GM12891 (cell line): ENCODE measurements at regions not wholly inside any gene's neighbourhood (a gene's known extent, or its start where the extent isn't known, plus 50 kb on each side); places are given as distances from the start of the nearest gene placed in this dataset.

ENCODE experiments used
- DNase-seq: peaks from one replicate; pipeline ENCODE4 v3.0.0; 2011; ENCODE audit warnings: low spot score; ENCODE audit not compliant: insufficient read length
- FAIRE-seq: peaks from 2 replicates; lab custom pipeline; 2011; peaks lifted over from hg19 to GRCh38; lab: Jason Lieb, UNC
- PAX5 ChIP-seq: IDR thresholded peaks from 2 replicates; pipeline ENCODE4 v1.6.1; 2011; ENCODE audit warnings: low read length, moderate library complexity, mild to moderate bottlenecking; ENCODE audit not compliant: insufficient read depth, severe bottlenecking
- POLR2A ChIP-seq: IDR thresholded peaks from 2 replicates; pipeline ENCODE4 v1.6.1; 2011; ENCODE audit warnings: low read depth, low read length, control low read depth
- POLR2AphosphoS5 ChIP-seq: IDR thresholded peaks from 2 replicates; pipeline ENCODE4 v1.6.1; 2011; ENCODE audit warnings: low read depth, low read length, control low read depth
- POU2F2 ChIP-seq: IDR thresholded peaks from 2 replicates; pipeline ENCODE4 v1.6.1; 2011; ENCODE audit warnings: low read depth, mild to moderate bottlenecking, control low read depth, low read length, moderate library complexity
- SPI1 ChIP-seq: IDR thresholded peaks from 2 replicates; pipeline ENCODE4 v1.6.1; 2011; ENCODE audit warnings: low read depth, low read length, control low read depth
- TAF1 ChIP-seq: IDR thresholded peaks from 2 replicates; pipeline ENCODE4 v1.6.1; 2011; ENCODE audit warnings: low read depth, low read length, control low read depth

DNA sequence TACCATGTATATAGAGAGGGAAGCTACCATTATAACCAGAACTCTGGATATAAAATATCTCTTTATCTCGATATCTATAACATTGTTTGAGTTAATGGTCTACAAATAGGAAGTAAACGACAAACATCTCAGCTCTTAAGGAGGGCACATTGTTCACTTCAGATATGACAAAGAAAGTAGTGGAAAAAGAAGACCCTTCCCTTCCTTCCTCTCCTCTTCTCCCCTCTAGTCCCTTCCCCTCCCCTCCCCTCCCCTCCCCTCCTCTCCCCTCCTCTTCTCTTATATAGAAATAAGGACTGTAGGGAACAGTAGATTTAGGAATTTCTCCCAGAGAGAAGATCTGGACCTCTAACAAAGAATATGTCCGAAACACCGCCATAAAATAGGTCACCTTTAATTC lies 1731.9 kb upstream of the CDH9 start:
- DNase-seq: no peak
- TF ChIP-seq POLR2AphosphoS5 (no peak), TAF1 (no peak), POLR2A (no peak), SPI1 (no peak), PAX5 (no peak), POU2F2 (no peak)
- no peak for FAIRE-seq

DNA sequence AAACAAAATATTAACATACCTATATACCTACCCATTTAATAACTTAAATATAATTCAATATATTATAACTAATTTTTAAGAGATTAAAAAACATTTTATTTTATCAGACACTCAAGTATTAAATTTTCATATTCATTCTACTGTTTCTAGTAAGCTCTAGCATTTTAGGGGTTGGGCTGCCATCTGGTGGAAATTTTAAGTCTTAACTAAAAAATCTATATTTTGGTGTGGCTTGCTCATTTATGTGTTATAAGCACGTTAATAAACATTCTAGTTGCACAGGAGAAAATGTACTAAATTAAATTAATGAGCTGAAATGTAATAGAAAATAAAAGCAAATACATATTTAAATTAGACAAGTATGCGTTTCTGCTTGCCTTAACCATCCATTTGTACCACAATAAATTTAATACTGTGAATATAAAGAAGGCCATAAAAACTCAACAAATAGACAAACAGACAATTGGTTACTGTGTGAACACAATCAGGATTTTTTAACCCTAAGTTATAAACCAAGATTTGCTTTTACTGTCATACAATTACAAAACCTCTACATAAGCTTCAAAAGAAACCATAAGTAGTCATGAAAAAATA lies 1728.3 kb upstream of the CDH9 start:
- TF ChIP-seq PAX5 (no peak), POU2F2 (no peak), TAF1 (no peak), SPI1 (no peak), POLR2AphosphoS5 (no peak), POLR2A (no peak)
- DNase-seq (no peak), FAIRE-seq (no peak)

DNA sequence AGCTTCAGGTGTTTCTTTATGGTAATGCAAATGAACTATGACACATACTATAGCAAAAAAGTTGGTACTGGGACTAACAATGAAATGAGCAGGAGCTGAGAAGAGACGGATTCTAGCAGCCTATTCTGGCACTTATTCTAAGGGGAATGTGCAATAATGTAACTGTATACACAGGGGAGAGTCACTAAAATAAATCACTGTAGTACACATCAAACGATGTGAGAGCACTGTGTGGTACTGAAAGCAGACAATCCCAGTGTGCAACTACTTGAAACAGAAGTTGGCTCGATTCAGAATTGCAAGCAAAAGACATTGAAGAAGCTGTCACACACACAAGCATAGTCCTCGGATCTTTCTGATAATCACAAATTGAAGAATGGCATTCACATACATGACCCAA lies 1713.0 kb upstream of the CDH9 start:
- DNase-seq (no peak), FAIRE-seq (no peak)
- TF ChIP-seq SPI1 (no peak), PAX5 (no peak), POU2F2 (no peak), POLR2A (no peak), TAF1 (no peak), POLR2AphosphoS5 (no peak)

DNA sequence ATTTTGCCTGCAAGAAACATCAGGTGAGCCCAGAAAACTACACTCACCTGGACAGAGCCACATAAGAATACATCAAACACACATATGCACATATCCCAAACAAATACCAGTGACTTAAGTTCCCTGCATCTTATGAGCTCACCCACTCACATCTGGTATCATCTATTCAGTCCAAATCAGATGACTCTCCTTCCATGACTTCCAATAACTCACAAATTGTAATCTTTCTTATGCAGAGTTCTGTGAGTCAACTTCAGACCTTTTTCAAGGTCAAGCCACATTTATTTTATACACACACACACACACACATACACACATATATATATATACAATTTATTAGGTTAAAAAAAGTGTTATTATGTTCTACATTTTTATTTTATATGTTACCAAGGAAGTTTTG lies 1711.9 kb upstream of the CDH9 start:
- DNase-seq (no peak), FAIRE-seq (no peak)
- no peak for TF ChIP-seq PAX5
- TF ChIP-seq POLR2A: no peak
- no peak for TF ChIP-seq POU2F2
- TF ChIP-seq POLR2AphosphoS5: no peak
- no peak for TF ChIP-seq SPI1
- no peak for TF ChIP-seq TAF1

DNA sequence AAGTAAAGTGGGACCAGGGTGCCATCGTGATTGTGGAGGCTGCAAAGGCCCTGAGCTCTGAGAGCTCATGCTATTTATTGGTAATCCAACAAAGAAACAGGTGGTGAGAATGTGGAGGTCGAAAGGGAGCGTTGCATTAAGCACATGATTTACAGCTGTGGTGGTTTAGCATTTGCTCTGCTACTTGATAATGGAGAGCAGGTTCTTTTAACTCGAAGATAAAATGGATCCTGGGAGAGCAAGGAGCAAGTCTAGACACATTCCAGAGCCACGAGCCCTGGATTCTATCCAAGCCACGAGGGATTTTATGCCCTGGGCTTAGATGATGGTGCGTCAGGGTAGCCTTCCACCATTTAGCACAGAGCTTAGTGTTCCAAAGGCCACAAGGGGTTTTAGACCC lies 1710.1 kb upstream of the CDH9 start:
- DNase-seq: no peak
- no peak for FAIRE-seq
- TF ChIP-seq POU2F2 (no peak), TAF1 (no peak)

DNA sequence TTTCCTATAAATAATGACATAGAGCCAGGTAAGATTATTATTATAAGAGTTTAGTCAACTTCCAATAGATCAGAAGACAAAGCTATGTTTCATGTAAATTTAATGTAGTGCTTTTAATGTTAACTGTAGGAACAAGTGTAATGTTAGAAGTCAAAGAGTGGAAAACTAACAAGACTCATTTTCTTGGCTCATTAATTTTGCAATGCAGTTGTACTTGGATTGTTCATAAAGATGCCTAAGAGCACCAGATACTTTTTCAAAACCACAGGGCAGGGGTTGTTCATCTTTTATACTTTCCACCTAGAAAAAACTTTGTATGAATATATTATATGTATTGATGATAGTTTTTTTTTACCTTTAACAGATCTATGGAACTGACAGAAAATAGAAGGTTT lies 1705.3 kb upstream of the CDH9 start:
- DNase-seq (no peak), FAIRE-seq (no peak)
- TF ChIP-seq PAX5 (no peak), POLR2A (no peak), SPI1 (no peak), POLR2AphosphoS5 (no peak), TAF1 (no peak), POU2F2 (no peak)

DNA sequence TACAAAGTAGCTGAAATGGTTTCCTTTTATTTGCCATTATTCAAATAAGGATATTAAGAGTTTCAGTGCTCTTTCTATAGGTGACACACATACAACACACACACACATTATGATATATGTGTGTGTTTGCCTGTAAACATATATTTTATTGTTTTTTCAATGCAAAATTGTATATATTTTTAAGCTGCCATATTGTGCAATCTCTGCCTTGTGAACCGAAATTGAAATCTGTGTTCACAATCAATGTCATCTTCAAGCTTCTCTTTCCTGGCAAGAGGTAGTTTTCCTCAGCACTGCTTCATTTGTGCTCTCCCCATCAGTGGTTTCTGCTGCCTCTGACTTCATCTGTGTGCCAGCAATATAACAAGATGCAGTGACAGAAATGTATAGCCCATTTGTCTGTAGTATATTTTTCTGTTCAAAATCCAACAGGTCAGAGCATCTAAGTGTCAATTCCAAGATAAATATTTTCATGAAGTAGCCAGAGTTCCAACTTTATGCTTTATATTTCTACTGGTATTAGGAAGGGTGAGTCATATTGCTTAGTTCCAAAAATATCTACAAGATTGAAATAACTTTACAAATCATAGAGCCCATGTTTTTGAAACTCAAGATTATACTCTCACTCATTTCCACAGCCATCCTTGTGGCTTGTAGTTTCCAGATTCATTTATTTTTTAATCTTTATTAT lies 1704.8 kb upstream of the CDH9 start:
- no peak for TF ChIP-seq SPI1
- no peak for TF ChIP-seq POLR2A
- no peak for TF ChIP-seq POLR2AphosphoS5
- TF ChIP-seq TAF1: no peak
- TF ChIP-seq PAX5: no peak
- TF ChIP-seq POU2F2: no peak
- no peak for DNase-seq
- no peak for FAIRE-seq

DNA sequence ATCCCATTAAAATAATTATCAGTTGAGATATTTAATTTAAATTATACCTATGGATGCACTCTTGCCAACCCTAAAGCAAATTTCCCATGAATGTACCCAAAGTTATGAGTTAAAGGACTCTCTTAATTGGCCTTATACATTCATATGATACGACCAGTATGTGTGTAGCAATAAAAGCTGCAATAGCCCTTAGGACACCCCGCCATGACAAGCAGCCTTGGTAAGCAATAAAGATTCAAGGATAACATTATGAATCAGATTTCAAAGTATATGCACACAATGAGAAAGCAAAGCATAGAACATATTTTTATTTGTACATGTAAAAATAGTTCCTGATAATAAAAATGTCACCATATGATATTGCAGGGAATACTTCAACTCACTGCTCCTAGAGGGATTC lies 1699.3 kb upstream of the CDH9 start:
- TF ChIP-seq PAX5 (no peak), POLR2AphosphoS5 (no peak), SPI1 (no peak), TAF1 (no peak), POLR2A (no peak), POU2F2 (no peak)
- FAIRE-seq (no peak), DNase-seq (no peak)

DNA sequence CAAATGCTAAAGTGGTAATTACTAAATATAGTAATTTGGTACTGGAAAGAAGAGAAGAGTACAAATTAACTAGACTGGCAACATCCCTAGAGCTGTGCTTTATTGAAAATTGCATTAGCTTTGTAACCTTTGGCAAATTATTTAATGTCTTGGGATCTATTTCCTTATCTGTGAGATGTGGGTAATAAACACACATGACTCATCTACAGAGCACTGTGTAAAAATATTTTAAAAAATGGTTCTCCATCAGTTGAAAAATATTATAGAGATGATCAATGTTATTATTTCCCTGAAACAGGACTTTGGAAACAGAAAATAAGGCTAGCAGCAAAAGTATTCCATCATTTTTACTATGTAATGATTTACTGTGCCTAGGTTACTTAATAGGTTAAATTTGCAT lies 1698.8 kb upstream of the CDH9 start:
- TF ChIP-seq PAX5 (no peak), POLR2AphosphoS5 (no peak), POU2F2 (no peak), POLR2A (no peak), TAF1 (no peak), SPI1 (no peak)
- FAIRE-seq (no peak), DNase-seq (no peak)

DNA sequence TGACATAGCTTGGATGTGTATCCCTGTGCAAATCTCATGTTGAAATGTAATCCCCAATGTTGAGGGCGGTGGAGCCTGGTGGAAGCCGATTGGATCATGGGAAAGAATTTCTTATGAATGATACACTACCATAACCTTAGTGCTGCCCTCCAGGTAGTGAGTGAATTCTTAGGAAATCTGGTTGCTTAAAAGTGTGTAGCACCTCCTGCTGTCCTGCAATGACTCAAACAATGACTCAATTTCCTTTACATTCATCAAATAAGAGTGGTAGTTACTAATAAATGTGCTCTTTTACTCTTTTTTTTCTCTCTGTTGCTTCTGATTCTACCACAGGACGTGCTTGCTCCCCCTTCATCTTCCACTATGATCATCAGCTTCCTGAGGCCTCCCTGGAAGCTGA lies 1696.0 kb upstream of the CDH9 start:
- no peak for FAIRE-seq
- TF ChIP-seq POLR2A (no peak), POLR2AphosphoS5 (no peak), SPI1 (no peak), POU2F2 (no peak)
- DNase-seq: no peak

DNA sequence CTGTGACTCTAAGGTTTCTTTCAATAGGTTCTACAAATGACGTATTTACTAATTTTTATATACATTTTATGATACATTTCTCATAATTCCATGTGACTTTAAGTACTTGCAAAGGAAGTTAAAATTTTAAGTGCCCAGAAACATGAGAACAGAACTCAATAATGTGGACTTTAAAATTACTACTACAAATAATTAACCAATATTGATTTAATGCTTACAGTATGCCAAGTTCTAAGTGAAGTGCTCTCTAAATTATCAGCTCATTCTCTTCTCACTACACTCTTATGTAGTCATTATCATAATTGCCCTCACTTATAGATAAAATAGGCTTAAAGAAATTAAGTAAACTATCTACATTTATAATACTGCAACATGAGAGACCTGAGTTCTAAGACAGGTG lies 1690.7 kb upstream of the CDH9 start:
- FAIRE-seq: no peak
- DNase-seq: no peak
- TF ChIP-seq POLR2AphosphoS5: no peak
- TF ChIP-seq SPI1: no peak
- TF ChIP-seq TAF1: no peak
- TF ChIP-seq POLR2A: no peak
- TF ChIP-seq POU2F2: no peak
- TF ChIP-seq PAX5: no peak
